ENCODE measurements at regions not wholly inside any gene's neighbourhood (a gene's known extent, or its start where the extent isn't known, plus 50 kb on each side); places are given as distances from the start of the nearest gene placed in this dataset.

DNA sequence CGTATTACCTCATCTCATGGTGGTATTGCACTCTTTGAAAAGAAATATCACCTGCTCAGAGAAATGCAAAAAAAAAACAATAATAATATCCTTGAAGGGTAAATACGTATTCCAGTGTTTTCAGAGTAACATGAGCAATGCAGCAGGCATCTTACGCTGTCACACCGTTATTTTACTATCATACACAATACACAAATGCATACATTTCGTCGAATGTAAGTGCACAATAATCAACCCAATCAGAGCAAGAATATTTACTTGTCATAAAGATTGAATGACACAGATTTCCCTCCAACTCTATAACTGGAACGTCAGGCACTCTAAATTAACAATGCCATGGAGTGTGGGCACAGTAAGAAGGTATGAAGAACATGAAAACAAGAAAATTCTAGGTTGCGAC, 1050.1 kb downstream of the PLA2G4A start:
- no peaks in the 10 kb centered on the region for H3K27me3 ChIP-seq (ENCODE audit: insufficient read depth, low read length, poor library complexity, severe bottlenecking)
- no peak for DNase-seq
- POLR2A ChIA-PET = no interaction called here
- Mint-ChIP-seq H3K27ac (no peak overlapping the region), H3K9me3 (peaks cover 4 to 14% (median 6%) of the 10 kb centered on the region in 5 donors), H3K4me3 (no peak overlapping the region), H3K36me3 (no peaks in the 10 kb centered on the region), H3K27me3 (no peaks in the 10 kb centered on the region), H3K4me1 (no peaks in the 10 kb centered on the region)
- H3K36me3 ChIP-seq (ENCODE audit: insufficient read depth, low read length) = no peaks in the 10 kb centered on the region
- H3K27ac ChIP-seq (ENCODE audit: low read depth, low read length) = no peak overlapping the region
- H3K4me1 ChIP-seq (ENCODE audit: insufficient read depth, low read length) = no peaks in the 10 kb centered on the region
- CTCF ChIA-PET = no interaction called here
- no peaks in the 10 kb centered on the region for H3K9me3 ChIP-seq (ENCODE audit: low read length)
- H3K4me3 ChIP-seq (ENCODE audit: low read length) = no peak overlapping the region

DNA sequence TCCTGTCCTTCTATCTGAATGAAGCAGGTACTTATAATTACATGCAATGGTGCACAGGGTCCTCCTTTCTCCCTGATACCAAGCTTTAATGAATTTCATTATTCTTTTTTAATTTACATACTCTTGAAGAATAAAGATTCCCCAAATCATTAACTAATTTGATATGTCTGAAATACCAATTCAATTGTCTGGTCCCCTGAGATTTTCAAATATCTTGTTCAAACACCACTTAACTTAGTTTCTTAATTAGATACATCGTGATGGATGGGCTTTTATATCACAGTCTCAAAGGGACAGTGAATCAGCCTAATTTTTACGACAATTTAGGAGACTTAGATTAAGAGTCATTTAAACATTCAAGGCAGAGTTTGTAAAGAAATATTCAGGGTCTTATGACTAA, 1054.6 kb downstream of the PLA2G4A start:
- Mint-ChIP-seq H3K4me3 (no peak overlapping the region), H3K36me3 (no peaks in the 10 kb centered on the region), H3K4me1 (no peaks in the 10 kb centered on the region), H3K27ac (no peak overlapping the region), H3K9me3 (peaks cover 0 to 6% (median 2%) of the 10 kb centered on the region in 5 donors), H3K27me3 (no peaks in the 10 kb centered on the region)
- H3K36me3 ChIP-seq (ENCODE audit: insufficient read depth, low read length) = no peaks in the 10 kb centered on the region
- no peak overlapping the region for H3K27ac ChIP-seq (ENCODE audit: low read depth, low read length)
- no peaks in the 10 kb centered on the region for H3K4me1 ChIP-seq (ENCODE audit: insufficient read depth, low read length)
- H3K4me3 ChIP-seq (ENCODE audit: low read length) = no peak overlapping the region
- POLR2A ChIA-PET = no interaction called here
- no peak for DNase-seq
- no peaks in the 10 kb centered on the region for H3K27me3 ChIP-seq (ENCODE audit: insufficient read depth, low read length, poor library complexity, severe bottlenecking)
- no peaks in the 10 kb centered on the region for H3K9me3 ChIP-seq (ENCODE audit: low read length)
- CTCF ChIA-PET = no interaction called here

DNA sequence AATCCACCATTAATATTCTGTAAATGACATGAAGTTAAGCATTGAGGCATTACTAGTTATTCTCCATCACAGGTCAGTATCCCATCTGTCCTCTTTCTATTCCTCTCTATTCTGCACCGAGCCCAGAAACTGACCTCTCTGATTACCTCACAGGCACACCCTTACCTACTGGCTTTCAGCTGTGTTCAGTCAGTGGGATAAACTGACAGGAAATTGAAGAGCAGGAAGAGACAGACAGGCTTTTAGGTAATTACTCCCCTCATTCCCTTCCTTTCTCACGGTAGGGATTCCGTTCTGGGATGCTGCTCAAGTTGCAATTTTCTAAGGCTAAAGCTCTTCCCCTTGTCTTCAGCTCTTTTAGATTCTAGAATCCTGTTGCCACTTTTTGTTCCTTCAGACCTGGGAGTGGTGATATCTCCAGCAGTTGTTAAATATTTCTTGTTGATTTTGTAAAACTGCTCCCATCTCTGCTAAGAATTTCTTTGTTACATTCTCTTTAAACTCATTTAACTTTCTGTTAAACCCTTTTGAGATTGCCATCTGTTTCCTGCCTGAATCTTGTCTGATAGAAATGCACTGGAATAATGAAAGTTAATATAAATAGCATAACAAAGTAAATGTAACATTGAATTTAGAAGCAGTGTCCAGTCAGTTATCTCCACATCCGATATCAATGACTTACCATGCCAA, 1063.4 kb downstream of the PLA2G4A start:
- Histone ChIP-seq H3K27me3 (ENCODE audit: insufficient read depth, low read length, poor library complexity, severe bottlenecking) (no peaks in the 10 kb centered on the region), H3K36me3 (ENCODE audit: insufficient read depth, low read length) (no peaks in the 10 kb centered on the region), H3K9me3 (ENCODE audit: low read length) (no peaks in the 10 kb centered on the region), H3K27ac (ENCODE audit: low read depth, low read length) (no peak overlapping the region), H3K4me1 (ENCODE audit: insufficient read depth, low read length) (no peaks in the 10 kb centered on the region), H3K4me3 (ENCODE audit: low read length) (no peak overlapping the region)
- Mint-ChIP-seq H3K27ac (no peak overlapping the region), H3K27me3 (no peaks in the 10 kb centered on the region), H3K4me3 (no peak overlapping the region), H3K36me3 (no peaks in the 10 kb centered on the region), H3K4me1 (no peaks in the 10 kb centered on the region), H3K9me3 (peaks cover 7 to 23% (median 10%) of the 10 kb centered on the region in 5 donors)
- CTCF ChIA-PET = no interaction called here
- no peak for DNase-seq
- POLR2A ChIA-PET = no interaction called here

DNA sequence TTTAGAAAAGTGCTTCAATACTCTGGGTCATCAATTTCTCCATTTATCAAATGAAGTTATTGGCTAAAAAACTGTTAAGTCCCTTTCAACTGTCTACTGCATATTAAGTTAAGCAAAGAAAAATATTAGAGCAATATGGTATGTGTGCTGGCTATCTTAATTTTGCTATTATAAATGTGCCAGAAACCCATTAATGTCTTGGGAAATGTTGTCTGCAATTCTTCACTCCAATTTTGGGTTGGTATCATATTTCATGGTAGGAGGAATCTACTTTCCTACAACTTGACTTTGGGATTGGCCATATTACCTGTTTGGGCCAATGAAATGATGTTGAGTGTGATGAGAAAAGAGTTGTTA, 1063.9 kb downstream of the PLA2G4A start:
- no peak overlapping the region for H3K27ac Mint-ChIP-seq
- POLR2A ChIA-PET = no interaction called here

DNA sequence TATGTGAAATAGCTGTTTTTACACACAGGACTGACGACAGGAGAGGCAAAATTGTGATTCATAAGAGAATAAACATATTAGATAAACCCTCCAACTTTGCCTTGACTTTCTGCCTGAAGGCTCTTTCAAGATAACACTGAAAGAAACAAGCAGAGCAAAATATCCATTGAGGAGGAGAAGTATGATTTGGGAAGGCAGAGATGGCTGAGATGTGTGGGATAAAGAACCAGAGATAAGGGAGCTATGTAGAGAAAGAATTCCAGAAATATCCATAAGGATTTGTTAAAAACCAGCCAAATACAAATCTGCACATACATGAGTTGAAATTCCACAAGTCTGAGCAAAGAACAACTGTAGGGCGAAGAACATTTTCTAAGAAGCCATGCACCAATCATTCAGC, 1064.7 kb downstream of the PLA2G4A start:
- no peak overlapping the region for H3K4me3 Mint-ChIP-seq
- no peaks in the 10 kb centered on the region for H3K4me1 Mint-ChIP-seq
- Histone ChIP-seq H3K36me3 (ENCODE audit: insufficient read depth, low read length) (no peaks in the 10 kb centered on the region), H3K4me1 (ENCODE audit: insufficient read depth, low read length) (no peaks in the 10 kb centered on the region), H3K27ac (ENCODE audit: low read depth, low read length) (no peak overlapping the region), H3K9me3 (ENCODE audit: low read length) (no peaks in the 10 kb centered on the region), H3K27me3 (ENCODE audit: insufficient read depth, low read length, poor library complexity, severe bottlenecking) (no peaks in the 10 kb centered on the region), H3K4me3 (ENCODE audit: low read length) (no peak overlapping the region)
- CTCF ChIA-PET = no interaction called here
- no peak overlapping the region for H3K27ac Mint-ChIP-seq
- peaks cover 5 to 24% (median 10%) of the 10 kb centered on the region in 5 donors for H3K9me3 Mint-ChIP-seq
- H3K27me3 Mint-ChIP-seq = no peaks in the 10 kb centered on the region
- DNase-seq = no peak
- no peaks in the 10 kb centered on the region for H3K36me3 Mint-ChIP-seq
- POLR2A ChIA-PET = no interaction called here

More for the DNA sequence above, 1063.9 kb downstream of the PLA2G4A start:
- no peaks in the 10 kb centered on the region for H3K27me3 ChIP-seq (ENCODE audit: insufficient read depth, low read length, poor library complexity, severe bottlenecking)
- H3K27ac ChIP-seq (ENCODE audit: low read depth, low read length) = no peak overlapping the region
- Mint-ChIP-seq H3K36me3 (no peaks in the 10 kb centered on the region), H3K4me3 (no peak overlapping the region), H3K4me1 (no peaks in the 10 kb centered on the region), H3K9me3 (peaks cover 7 to 24% (median 10%) of the 10 kb centered on the region in 5 donors), H3K27me3 (no peaks in the 10 kb centered on the region)
- DNase-seq = no peak
- no peaks in the 10 kb centered on the region for H3K9me3 ChIP-seq (ENCODE audit: low read length)
- H3K36me3 ChIP-seq (ENCODE audit: insufficient read depth, low read length) = no peaks in the 10 kb centered on the region
- no peaks in the 10 kb centered on the region for H3K4me1 ChIP-seq (ENCODE audit: insufficient read depth, low read length)
- no peak overlapping the region for H3K4me3 ChIP-seq (ENCODE audit: low read length)
- CTCF ChIA-PET = no interaction called here

DNA sequence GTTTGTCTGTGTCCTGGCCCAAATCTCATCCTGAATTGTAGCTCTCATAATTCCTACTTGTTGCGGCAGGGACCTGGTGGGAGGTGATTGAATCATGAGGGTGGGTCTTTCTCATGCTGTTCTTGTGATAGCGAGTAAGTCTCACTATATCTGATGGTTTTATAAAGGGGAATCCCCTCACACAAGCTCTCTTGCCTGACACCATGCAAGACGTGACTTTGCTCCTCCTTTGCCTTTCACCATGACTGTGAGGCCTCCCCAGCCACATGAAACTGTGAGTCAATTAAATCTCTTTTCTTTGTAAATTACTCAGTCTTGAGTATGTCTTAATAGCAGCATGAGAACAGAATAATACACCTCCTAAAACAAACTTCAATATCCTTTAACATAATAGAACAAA, 1065.6 kb downstream of the PLA2G4A start:
- Histone ChIP-seq H3K36me3 (ENCODE audit: insufficient read depth, low read length) (no peaks in the 10 kb centered on the region), H3K4me3 (ENCODE audit: low read length) (no peak overlapping the region), H3K9me3 (ENCODE audit: low read length) (no peaks in the 10 kb centered on the region), H3K4me1 (ENCODE audit: insufficient read depth, low read length) (no peaks in the 10 kb centered on the region), H3K27me3 (ENCODE audit: insufficient read depth, low read length, poor library complexity, severe bottlenecking) (no peaks in the 10 kb centered on the region), H3K27ac (ENCODE audit: low read depth, low read length) (no peak overlapping the region)
- Mint-ChIP-seq H3K27me3 (no peaks in the 10 kb centered on the region), H3K27ac (no peak overlapping the region), H3K4me1 (no peaks in the 10 kb centered on the region), H3K4me3 (no peak overlapping the region), H3K36me3 (no peaks in the 10 kb centered on the region), H3K9me3 (peaks cover 5 to 24% (median 10%) of the 10 kb centered on the region in 5 donors)
- no peak for DNase-seq
- POLR2A ChIA-PET = no interaction called here
- CTCF ChIA-PET = no interaction called here

DNA sequence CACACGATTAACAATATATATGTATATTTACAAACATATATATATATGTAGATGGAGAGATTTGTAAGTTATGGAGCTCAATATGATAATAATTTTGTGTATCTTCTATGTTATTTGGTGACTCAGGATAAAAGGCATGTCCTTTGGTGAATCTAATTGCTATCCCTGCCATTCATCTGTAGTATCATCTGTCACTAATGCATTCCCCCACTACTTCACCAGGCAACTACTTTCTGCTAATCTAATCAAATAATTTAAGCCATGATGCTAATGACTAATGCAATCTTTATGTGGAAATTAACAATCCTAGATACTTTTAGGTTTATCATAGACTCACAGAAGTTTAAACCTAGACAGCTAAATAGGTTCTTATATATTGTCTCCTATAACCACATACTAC, 1074.5 kb downstream of the PLA2G4A start:
- Histone ChIP-seq H3K36me3 (ENCODE audit: insufficient read depth, low read length) (no peaks in the 10 kb centered on the region), H3K27ac (ENCODE audit: low read depth, low read length) (no peak overlapping the region), H3K4me3 (ENCODE audit: low read length) (no peak overlapping the region), H3K27me3 (ENCODE audit: insufficient read depth, low read length, poor library complexity, severe bottlenecking) (no peaks in the 10 kb centered on the region), H3K4me1 (ENCODE audit: insufficient read depth, low read length) (no peaks in the 10 kb centered on the region), H3K9me3 (ENCODE audit: low read length) (no peaks in the 10 kb centered on the region)
- Mint-ChIP-seq H3K27ac (no peak overlapping the region), H3K36me3 (no peaks in the 10 kb centered on the region), H3K4me3 (no peak overlapping the region), H3K27me3 (no peaks in the 10 kb centered on the region), H3K4me1 (no peaks in the 10 kb centered on the region), H3K9me3 (peaks cover 5 to 28% (median 9%) of the 10 kb centered on the region in 5 donors)
- ChIA-PET CTCF (no interaction called here), POLR2A (no interaction called here)
- no peak for DNase-seq

DNA sequence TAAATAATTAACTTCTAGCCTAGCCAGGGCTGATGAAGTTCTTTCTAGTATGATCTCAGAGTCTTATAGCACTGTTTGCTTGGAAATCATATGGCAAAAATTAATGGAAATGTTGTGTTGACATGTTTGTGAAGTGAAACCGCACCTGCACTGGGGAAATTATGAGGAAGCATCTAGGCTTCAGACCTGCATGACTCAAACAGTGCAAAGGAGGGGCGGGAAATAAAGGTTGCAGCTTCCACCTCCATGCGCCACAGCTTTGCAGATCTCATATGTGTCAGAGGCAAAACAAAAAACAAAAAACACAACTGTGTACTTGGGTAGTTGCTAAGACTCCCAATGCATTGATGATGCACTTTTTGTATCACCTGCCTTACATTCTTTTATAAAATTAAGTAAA, 1080.6 kb downstream of the PLA2G4A start:
- POLR2A ChIA-PET = no interaction called here
- CTCF ChIA-PET = no interaction called here
- no peak for DNase-seq
- H3K36me3 Mint-ChIP-seq = no peaks in the 10 kb centered on the region
- H3K4me3 Mint-ChIP-seq = no peak overlapping the region
- no peaks in the 10 kb centered on the region for H3K4me1 Mint-ChIP-seq
- peaks cover 0 to 34% (median 9%) of the 10 kb centered on the region in 5 donors for H3K9me3 Mint-ChIP-seq
- no peak overlapping the region for H3K27ac Mint-ChIP-seq
- Histone ChIP-seq H3K9me3 (ENCODE audit: low read length) (no peaks in the 10 kb centered on the region), H3K36me3 (ENCODE audit: insufficient read depth, low read length) (no peaks in the 10 kb centered on the region), H3K4me3 (ENCODE audit: low read length) (no peak overlapping the region), H3K27me3 (ENCODE audit: insufficient read depth, low read length, poor library complexity, severe bottlenecking) (no peaks in the 10 kb centered on the region), H3K27ac (ENCODE audit: low read depth, low read length) (no peak overlapping the region), H3K4me1 (ENCODE audit: insufficient read depth, low read length) (no peaks in the 10 kb centered on the region)
- H3K27me3 Mint-ChIP-seq = no peaks in the 10 kb centered on the region

DNA sequence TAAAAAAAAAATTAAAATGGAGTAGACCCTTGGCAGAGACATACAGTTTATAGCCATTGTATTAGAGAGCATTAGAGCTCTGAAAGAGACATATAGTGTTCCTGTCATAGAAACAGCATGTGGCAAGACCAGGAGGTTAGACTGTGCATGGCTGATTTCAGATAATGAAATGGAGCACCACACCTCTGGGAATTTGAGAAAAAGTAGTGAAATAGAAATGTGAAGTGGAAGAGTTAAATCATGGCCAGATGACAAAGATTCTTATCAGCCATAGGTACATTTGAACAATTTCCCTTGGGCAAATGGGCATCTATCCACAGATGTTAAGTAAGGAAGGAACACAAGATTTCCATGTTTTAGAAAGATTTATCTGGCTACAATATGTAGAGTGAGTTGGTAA, 1083.1 kb downstream of the PLA2G4A start:
- H3K36me3 Mint-ChIP-seq = no peaks in the 10 kb centered on the region
- DNase-seq = no peak
- H3K27ac ChIP-seq (ENCODE audit: low read depth, low read length) = no peak overlapping the region
- peaks cover 1 to 28% (median 7%) of the 10 kb centered on the region in 5 donors for H3K9me3 Mint-ChIP-seq
- CTCF ChIA-PET = no interaction called here
- H3K9me3 ChIP-seq (ENCODE audit: low read length) = no peaks in the 10 kb centered on the region
- H3K4me3 Mint-ChIP-seq = no peak overlapping the region
- no peaks in the 10 kb centered on the region for H3K36me3 ChIP-seq (ENCODE audit: insufficient read depth, low read length)
- POLR2A ChIA-PET = no interaction called here
- no peaks in the 10 kb centered on the region for H3K27me3 Mint-ChIP-seq
- H3K4me3 ChIP-seq (ENCODE audit: low read length) = no peak overlapping the region
- H3K4me1 Mint-ChIP-seq = no peaks in the 10 kb centered on the region
- H3K27me3 ChIP-seq (ENCODE audit: insufficient read depth, low read length, poor library complexity, severe bottlenecking) = no peaks in the 10 kb centered on the region
- H3K4me1 ChIP-seq (ENCODE audit: insufficient read depth, low read length) = no peaks in the 10 kb centered on the region
- no peak overlapping the region for H3K27ac Mint-ChIP-seq
